Common myeloid progenitor, CD34-positive (primary cell): ENCODE measurements at regions not wholly inside any gene's neighbourhood (a gene's known extent, or its start where the extent isn't known, plus 50 kb on each side); places are given as distances from the start of the nearest gene placed in this dataset.

Source experiments
- CTCF ChIA-PET: fragments of 350-600 bp; sonication (Branson Sonifier 250); formaldehyde crosslinking; loops from one replicate; lab custom pipeline; 2021; ENCODE audit warnings: antibody characterized with exemption; lab: Charles Lee
- POLR2A ChIA-PET: fragments of 350-600 bp; sonication (Branson Sonifier 250); formaldehyde crosslinking; loops from one replicate; lab custom pipeline; 2021; ENCODE audit warnings: antibody characterized with exemption; lab: Charles Lee
- DNase-seq, 3 donors: peaks; one replicate each; pipeline versions ENCODE4 v3.0.0 to v3.0.0-alpha.2; 2013
- H3K27ac ChIP-seq, 2 experiments: 1 replicate in 1 of 2; 2 replicates in 1 of 2; pipeline ENCODE4 v1.7.0; 2013; ENCODE audit warnings: inconsistent platforms in 2 of 2, low read length in 2 of 2, mild to moderate bottlenecking in 2 of 2, low read depth in 1 of 2, moderate library complexity in 1 of 2; ENCODE audit not compliant: severe bottlenecking in 2 of 2, insufficient read depth in 1 of 2, poor library complexity in 1 of 2
- H3K27me3 ChIP-seq, 5 experiments: replicated peaks in 2 of 5; 1 replicate in 3 of 5; 2 replicates in 2 of 5; pipeline versions ENCODE4 v1.6.1 to v1.7.0; 2013; ENCODE audit warnings: low read length in 4 of 5, mild to moderate bottlenecking in 2 of 5, moderate library complexity in 2 of 5, inconsistent platforms in 1 of 5; ENCODE audit not compliant: insufficient read depth in 5 of 5, control insufficient read depth in 4 of 5
- H3K36me3 ChIP-seq, 4 experiments: 1 replicate in 2 of 4; 2 replicates in 2 of 4; pipeline versions ENCODE4 v1.6.1 to v1.7.0; 2013; ENCODE audit warnings: low read length in 3 of 4, control low read depth in 1 of 4, mild to moderate bottlenecking in 1 of 4; ENCODE audit not compliant: control insufficient read depth in 4 of 4, insufficient read depth in 4 of 4
- H3K4me1 ChIP-seq, 4 experiments: 1 replicate in 3 of 4; 2 replicates in 1 of 4; pipeline versions ENCODE4 v1.6.1 to v1.7.1; 2013; ENCODE audit warnings: low read length in 3 of 4, mild to moderate bottlenecking in 3 of 4, control low read depth in 1 of 4, inconsistent platforms in 1 of 4, moderate library complexity in 1 of 4; ENCODE audit not compliant: control insufficient read depth in 4 of 4, insufficient read depth in 4 of 4; ENCODE audit errors: control extremely low read depth in 1 of 4
- H3K4me3 ChIP-seq, 7 experiments: 1 replicate in 4 of 7; 2 replicates in 3 of 7; pipeline versions ENCODE4 v1.5.1 to v1.7.0; 2013; ENCODE audit warnings: mild to moderate bottlenecking in 7 of 7, low read length in 6 of 7, moderate library complexity in 6 of 7, inconsistent platforms in 2 of 7, low read depth in 2 of 7, control low read depth in 1 of 7; ENCODE audit not compliant: insufficient read depth in 4 of 7, control insufficient read depth in 1 of 7; ENCODE audit errors: extremely low read depth in 1 of 7
- H3K9me3 ChIP-seq, 5 experiments: 1 replicate in 4 of 5; 2 replicates in 1 of 5; pipeline versions ENCODE4 v1.6.1 to v1.7.1; 2013; ENCODE audit warnings: low read length in 4 of 5, mild to moderate bottlenecking in 2 of 5, inconsistent platforms in 1 of 5, low read depth in 1 of 5, moderate library complexity in 1 of 5; ENCODE audit not compliant: control insufficient read depth in 4 of 5, insufficient read depth in 2 of 5; ENCODE audit errors: control extremely low read depth in 1 of 5
- WGBS: methylation state at CpG from one replicate; pipeline ENCODE4 v1.1.5; 2013; ENCODE audit not compliant: insufficient coverage; 5-methylcytosine and 5-hydroxymethylcytosine counted together

DNA sequence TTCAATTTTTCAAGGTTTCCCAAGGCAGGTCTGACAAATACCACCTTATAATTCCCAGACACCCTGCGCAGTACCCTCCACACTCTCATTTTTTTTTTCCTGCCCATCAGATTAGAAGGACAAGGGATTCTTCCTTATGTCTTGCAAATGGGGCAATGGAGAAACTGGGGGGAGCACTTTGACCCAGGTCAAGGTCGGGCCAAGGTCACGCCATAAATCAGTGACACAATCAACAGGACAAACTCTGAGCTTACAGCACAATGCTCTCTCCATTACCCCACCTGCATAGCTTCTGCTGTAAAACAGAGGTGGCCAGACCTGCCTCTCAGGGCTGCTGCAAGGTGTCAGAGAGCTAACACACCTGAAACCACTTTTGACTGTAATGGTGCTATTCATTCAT, 254.4 kb upstream of the ZMIZ1 start:
- DNase-seq: no peak
- H3K27me3 ChIP-seq: no peaks in the 10 kb centered on the region
- WGBS: 100% methylated on average over 1 of the region's 3 CpGs
- POLR2A ChIA-PET: no interaction called here
- CTCF ChIA-PET: no interaction called here
- H3K27ac ChIP-seq: no peak overlapping the region
- H3K36me3 ChIP-seq: no peaks in the 10 kb centered on the region
- H3K4me1 ChIP-seq: peaks cover 3 to 9% (median 7%) of the 10 kb centered on the region in 4 experiments
- peaks cover 0 to 8% (median 0%) of the 10 kb centered on the region in 5 experiments for H3K9me3 ChIP-seq
- H3K4me3 ChIP-seq: no peak overlapping the region

DNA sequence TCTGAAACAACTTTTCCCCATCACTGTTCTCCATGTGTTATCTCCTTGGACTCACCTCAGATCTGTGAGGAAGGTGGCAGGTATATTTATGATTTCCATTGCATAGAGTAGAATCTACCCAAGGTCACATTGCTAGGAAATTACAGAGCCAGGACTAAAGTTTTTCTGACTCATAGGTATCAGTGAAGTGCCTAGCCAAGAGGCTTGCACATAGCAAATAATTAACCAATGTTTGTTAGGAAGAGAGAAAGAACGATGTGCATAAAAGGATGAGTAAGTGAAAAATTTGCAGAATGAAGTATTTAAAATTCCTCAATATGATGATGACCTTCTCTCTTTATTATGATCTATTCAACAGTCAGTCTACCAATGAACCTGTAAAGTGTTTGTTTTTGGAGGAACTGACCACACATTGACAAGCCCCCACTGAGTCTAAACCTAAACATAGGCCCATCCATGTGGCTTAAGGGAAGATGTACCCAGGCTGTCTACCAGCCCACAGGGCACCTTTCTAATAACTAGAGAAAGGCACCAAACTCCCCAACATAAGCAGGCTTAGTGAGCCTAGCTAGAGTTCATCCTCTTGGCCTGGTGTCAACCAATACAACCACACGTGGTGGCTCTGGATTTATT, 252.9 kb upstream of the ZMIZ1 start:
- CTCF ChIA-PET: no interaction called here
- POLR2A ChIA-PET: no interaction called here

GRCh38 chr10:78817361-78817760, 251.4 kb upstream of the ZMIZ1 start:
- Histone ChIP-seq H3K36me3 (no peaks in the 10 kb centered on the region), H3K27me3 (no peaks in the 10 kb centered on the region), H3K4me3 (no peak overlapping the region), H3K9me3 (no peaks in the 10 kb centered on the region), H3K27ac (no peak overlapping the region), H3K4me1 (peaks cover 3 to 9% (median 7%) of the 10 kb centered on the region in 4 experiments)
- CTCF ChIA-PET: no interaction called here
- POLR2A ChIA-PET: no interaction called here
- DNase-seq: peak; percentile 5 to 25 (median 24)
- WGBS: 50% methylated on average over 2 of the region's 3 CpGs

More for the DNA sequence above, 252.9 kb upstream of the ZMIZ1 start:
- Histone ChIP-seq H3K27ac (no peak overlapping the region), H3K27me3 (no peaks in the 10 kb centered on the region), H3K4me1 (peaks cover 3 to 9% (median 7%) of the 10 kb centered on the region in 4 experiments), H3K4me3 (no peak overlapping the region), H3K9me3 (peaks cover 0 to 8% (median 0%) of the 10 kb centered on the region in 5 experiments), H3K36me3 (no peaks in the 10 kb centered on the region)
- DNase-seq: no peak
- no CpG with 5 or more reads among the region's 2 CpGs for WGBS

DNA sequence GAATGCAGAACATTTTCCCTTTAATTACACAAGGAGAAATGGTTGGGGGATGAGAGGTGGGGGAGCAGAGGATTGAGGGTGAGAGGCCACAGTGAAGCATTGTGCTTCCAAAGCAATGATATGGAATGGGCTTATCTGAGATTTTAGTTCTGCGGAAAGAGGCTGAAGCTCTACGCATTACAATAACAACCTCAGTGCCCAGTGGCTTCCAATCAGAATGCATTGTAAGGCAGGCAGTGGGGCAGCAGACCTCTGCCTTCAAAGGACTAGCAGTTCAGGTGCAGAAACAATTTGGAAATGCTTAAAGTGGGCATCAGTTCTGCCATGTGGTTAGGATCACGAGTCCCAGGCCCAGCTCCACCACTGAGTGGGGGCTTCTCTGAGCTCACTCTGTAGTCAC, 251.0 kb upstream of the ZMIZ1 start:
- no peak overlapping the region for H3K27ac ChIP-seq
- H3K4me3 ChIP-seq: no peak overlapping the region
- H3K27me3 ChIP-seq: no peaks in the 10 kb centered on the region
- POLR2A ChIA-PET: no interaction called here
- no peak for DNase-seq
- H3K9me3 ChIP-seq: peaks cover 0 to 2% (median 0%) of the 10 kb centered on the region in 5 experiments
- CTCF ChIA-PET: no interaction called here
- WGBS: 97% methylated on average over 3 of the region's 3 CpGs
- H3K36me3 ChIP-seq: no peaks in the 10 kb centered on the region
- peaks cover 3 to 9% (median 7%) of the 10 kb centered on the region in 4 experiments for H3K4me1 ChIP-seq

DNA sequence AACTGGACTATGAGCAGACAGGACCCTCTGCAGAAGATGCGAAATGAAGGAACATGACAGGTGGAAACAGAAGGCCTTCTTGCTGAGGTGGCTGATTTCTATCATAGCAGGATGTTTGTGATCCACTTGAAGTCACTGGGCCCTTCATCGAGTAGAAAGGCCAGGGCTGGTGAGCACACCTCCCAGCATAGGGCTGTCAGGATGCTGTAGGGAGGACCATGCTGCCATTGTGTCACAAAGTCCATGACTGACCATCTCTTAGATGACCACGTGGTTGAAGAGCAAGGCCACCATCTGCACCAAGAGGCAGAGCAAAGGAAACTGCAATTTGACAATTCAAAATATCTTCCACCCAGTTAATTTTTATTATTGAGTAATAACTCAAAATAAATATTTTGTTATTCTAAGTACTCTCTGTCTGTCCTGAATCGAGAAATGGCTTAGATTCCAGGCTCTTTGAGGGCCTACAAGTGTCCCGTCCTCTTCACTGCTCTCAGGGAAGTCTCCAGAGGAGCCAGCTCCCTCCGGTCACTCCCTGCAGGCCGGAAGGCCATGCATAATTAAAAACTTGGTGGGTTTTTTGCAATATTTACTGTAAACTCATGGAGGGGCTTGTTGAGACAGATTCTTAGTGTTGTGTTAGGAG, 249.3 kb upstream of the ZMIZ1 start:
- peaks cover 0 to 4% (median 0%) of the 10 kb centered on the region in 5 experiments for H3K9me3 ChIP-seq
- POLR2A ChIA-PET: no interaction called here
- H3K27ac ChIP-seq: no peak overlapping the region
- 94% methylated on average over 6 of the region's 7 CpGs for WGBS
- DNase-seq: no peak
- no peaks in the 10 kb centered on the region for H3K36me3 ChIP-seq
- CTCF ChIA-PET: no interaction called here
- H3K27me3 ChIP-seq: no peaks in the 10 kb centered on the region
- no peak overlapping the region for H3K4me3 ChIP-seq
- peaks cover 3 to 9% (median 7%) of the 10 kb centered on the region in 4 experiments for H3K4me1 ChIP-seq

DNA sequence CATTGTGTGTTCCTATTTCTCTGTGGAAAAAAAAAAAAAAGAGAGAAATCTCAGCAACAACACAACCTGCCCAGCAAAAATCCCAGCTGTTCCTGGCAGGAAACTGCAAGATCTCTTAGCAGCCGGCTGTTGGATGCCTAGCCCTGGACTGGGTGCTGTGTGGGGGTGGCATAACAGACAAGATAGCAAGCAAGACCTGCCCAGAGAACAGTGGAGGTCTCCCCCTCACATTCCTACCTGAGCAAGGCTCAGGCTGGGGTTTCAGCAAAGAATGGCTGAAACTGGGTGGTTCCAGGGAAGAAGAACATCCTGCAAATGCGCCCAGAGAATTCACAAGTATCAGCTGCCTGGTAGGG, 248.8 kb upstream of the ZMIZ1 start:
- WGBS: 80% methylated on average over 1 of the region's 2 CpGs
- Histone ChIP-seq H3K4me3 (no peak overlapping the region), H3K4me1 (peaks cover 3 to 9% (median 7%) of the 10 kb centered on the region in 4 experiments), H3K27me3 (no peaks in the 10 kb centered on the region), H3K36me3 (no peaks in the 10 kb centered on the region), H3K27ac (no peak overlapping the region), H3K9me3 (peaks cover 0 to 4% (median 0%) of the 10 kb centered on the region in 5 experiments)
- DNase-seq: no peak
- POLR2A ChIA-PET: no interaction called here
- CTCF ChIA-PET: no interaction called here

- DNase-seq: no peak
- 88% methylated on average over 4 of the region's 4 CpGs for WGBS
- no peaks in the 10 kb centered on the region for H3K27me3 ChIP-seq
- ChIA-PET CTCF (interaction anchor here (0.6 to 0.9 kb wide), 2 partner anchors 521 to 774 kb away, joined by 3 read pairs; no protein-coding TSS in a partner anchor), POLR2A (no interaction called here)
- no peak overlapping the region for H3K27ac ChIP-seq
- H3K4me3 ChIP-seq: no peak overlapping the region
- H3K9me3 ChIP-seq: peaks cover 0 to 4% (median 0%) of the 10 kb centered on the region in 5 experiments
- H3K36me3 ChIP-seq: no peaks in the 10 kb centered on the region
- H3K4me1 ChIP-seq: peaks cover 3 to 9% (median 7%) of the 10 kb centered on the region in 4 experiments
These were observed 247.7 kb upstream of the ZMIZ1 start for GRCh38 chr10:78821052-78821451.
